GM12878 (cell line): ENCODE measurements at regions not wholly inside any gene's neighbourhood (a gene's known extent, or its start where the extent isn't known, plus 50 kb on each side); places are given as distances from the start of the nearest gene placed in this dataset.

Experiments
- ATAC-seq: fragments of 200-7000 bp; cut with Tn5 transposase; 3 replicates; pipeline ENCODE4 v1.9.1; 2020; ENCODE audit warnings: mild to moderate bottlenecking, moderate library complexity
- BruUV-seq: library from RNA; stranded (reverse); fragments of 400-500 nt; replicated peaks from 2 replicates; lab custom pipeline; 2021; lab: Mats Ljungman, UMichigan
- CTCF ChIA-PET: fragments of 300-600 bp; sonication (Branson Sonifier 250); formaldehyde crosslinking; extraction: SDS; loops from one replicate; lab custom pipeline; 2021; ENCODE audit warnings: inconsistent platforms; lab: Yijun Ruan, JAX
- POLR2A ChIA-PET: fragments of 350-600 bp; formaldehyde crosslinking; extraction: SDS; loops from one replicate; lab custom pipeline; 2021; ENCODE audit warnings: inconsistent platforms; lab: Charles Lee
- RAD21 ChIA-PET: fragments of 300-600 bp; sonication (Branson Sonifier 250); formaldehyde crosslinking; loops from one replicate; lab custom pipeline; 2023; ENCODE audit warnings: antibody characterized with exemption; ENCODE audit not compliant: unreplicated experiment; lab: Charles Lee
- SMC1A ChIA-PET: fragments of 300-600 bp; sonication (Branson Sonifier 250); formaldehyde crosslinking; loops from one replicate; lab custom pipeline; 2023; ENCODE audit not compliant: unreplicated experiment, uncharacterized antibody; lab: Charles Lee
- DNase-seq: peaks from one replicate; pipeline ENCODE4 v3.0.0-alpha.2; 2011; ENCODE audit warnings: low read depth, low spot score
- FAIRE-seq: peaks from 3 replicates; lab custom pipeline; 2011; peaks lifted over from hg19 to GRCh38; lab: Jason Lieb, UNC
- H2AFZ ChIP-seq: 2 replicates; pipeline ENCODE4 v1.6.0; 2011; ENCODE audit warnings: low read depth, low read length, control low read depth; ENCODE audit not compliant: control insufficient read depth
- H3K27ac ChIP-seq: 2 replicates; pipeline ENCODE4 v1.5.1; 2011; ENCODE audit warnings: control low read depth; ENCODE audit not compliant: control insufficient read depth, insufficient read depth
- H3K27me3 ChIP-seq, 2 experiments: replicated peaks in 1 of 2; 2 replicates each; pipeline versions ENCODE4 v1.6.0 to v1.6.1; 2011; ENCODE audit warnings: low read length in 1 of 2; ENCODE audit not compliant: control insufficient read depth in 2 of 2, insufficient read depth in 2 of 2
- H3K36me3 ChIP-seq, 2 experiments: 2 replicates each; pipeline ENCODE4 v1.5.1; 2011; ENCODE audit warnings: low read length in 1 of 2; ENCODE audit not compliant: control insufficient read depth in 2 of 2, insufficient read depth in 2 of 2
- H3K4me1 ChIP-seq: 2 replicates; pipeline ENCODE4 v1.6.1; 2011; ENCODE audit warnings: mild to moderate bottlenecking, low read length, moderate library complexity, mixed read lengths; ENCODE audit not compliant: control insufficient read depth, insufficient read depth
- H3K4me2 ChIP-seq: 2 replicates; pipeline ENCODE4 v1.6.0; 2011; ENCODE audit warnings: control low read depth; ENCODE audit not compliant: control insufficient read depth, insufficient read depth
- H3K4me3 ChIP-seq: fragments of 200-600 bp; sonication (generic); 2 replicates; pipeline ENCODE4 v1.5.1; 2016
- H3K79me2 ChIP-seq: 2 replicates; pipeline ENCODE4 v1.6.0; 2011; ENCODE audit warnings: low read length; ENCODE audit not compliant: control insufficient read depth, insufficient read depth
- H3K9ac ChIP-seq: 2 replicates; pipeline ENCODE4 v1.8.0; 2011; ENCODE audit warnings: low read length, control low read depth, mixed read lengths; ENCODE audit not compliant: control insufficient read depth, insufficient read depth
- H3K9me3 ChIP-seq: replicated peaks from 3 replicates; pipeline ENCODE4 v1.5.1; 2011; ENCODE audit warnings: mild to moderate bottlenecking, low read length; ENCODE audit not compliant: control insufficient read depth, insufficient read depth
- H4K20me1 ChIP-seq: 2 replicates; pipeline ENCODE4 v1.6.0; 2011; ENCODE audit not compliant: control insufficient read depth, insufficient read depth
- DPF2 ChIP-seq: fragments of 450-650 bp; IDR thresholded peaks from 2 replicates; pipeline ENCODE4 v1.6.1; 2017; ENCODE audit warnings: mild to moderate bottlenecking
- SUPT20H ChIP-seq: IDR thresholded peaks from 2 replicates; pipeline ENCODE4 v1.6.1; 2011; ENCODE audit warnings: low read depth, mild to moderate bottlenecking, low read length, moderate library complexity, borderline replicate concordance; ENCODE audit not compliant: control insufficient read depth
- USF1 ChIP-seq: IDR thresholded peaks from 2 replicates; pipeline ENCODE4 v1.6.1; 2011; ENCODE audit warnings: borderline replicate concordance, low read depth, mild to moderate bottlenecking, moderate library complexity, mixed read lengths, low read length; ENCODE audit not compliant: insufficient read depth; ENCODE audit errors: extremely low read length
- in situ Hi-C: fragments of 300-500 bp; cut with MboI; formaldehyde crosslinking; loops from 9 replicates; pipeline ENCODE4 v1.14.3; 2018; ENCODE audit warnings: mixed read lengths
- intact Hi-C: fragments of 100-400 bp; cut with micrococcal nuclease; formaldehyde crosslinking; loops from one replicate; pipeline ENCODE4 v1.14.2; 2022; ENCODE audit not compliant: unreplicated experiment
- TF ChIP-seq, protein P1 (sequence below): fragments of 450-650 bp; IDR thresholded peaks from 2 replicates; pipeline ENCODE4 v1.6.1; 2017; ENCODE audit warnings: low read depth, mild to moderate bottlenecking, moderate library complexity
- TF ChIP-seq, protein P2 (sequence below): IDR thresholded peaks from 2 replicates; pipeline ENCODE4 v1.6.1; 2012; ENCODE audit warnings: mild to moderate bottlenecking, low read depth, low read length
- TF ChIP-seq, protein P3 (sequence below): fragments of 450-650 bp; IDR thresholded peaks from 2 replicates; pipeline ENCODE4 v1.6.1; 2017; ENCODE audit warnings: mild to moderate bottlenecking, moderate library complexity

DNA sequence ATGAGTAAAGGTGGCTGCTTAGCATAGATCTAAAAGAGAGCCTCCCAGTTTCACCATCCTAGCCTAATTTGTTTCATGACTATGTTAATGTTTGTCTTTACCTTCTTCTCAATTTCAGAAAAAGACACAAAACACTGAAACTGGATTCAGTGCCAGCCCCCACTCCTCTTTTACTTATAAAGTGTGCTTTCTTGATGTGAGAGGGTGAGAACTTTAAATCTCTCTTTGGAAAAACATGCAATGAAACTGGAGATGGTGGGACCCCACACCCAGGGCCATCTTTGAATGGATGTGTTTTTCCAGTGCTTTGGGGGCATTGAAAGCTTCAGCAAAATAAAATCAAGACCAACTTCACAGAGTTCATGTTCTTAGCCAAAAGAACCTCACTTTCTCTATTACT is 185.9 kb downstream of the CYRIA start:
- Histone ChIP-seq H3K36me3 (no peaks in the 10 kb centered on the region), H3K27me3 (no peaks in the 10 kb centered on the region; a peak in 1 of 4 replicates), H2AFZ (no peak overlapping the region), H3K9me3 (no peaks in the 10 kb centered on the region)
- POLR2A ChIA-PET, result no interaction called here
- no peak for DNase-seq
- BruUV-seq, result no TSS peak
- CTCF ChIA-PET, result no interaction called here
- RAD21 ChIA-PET, result no interaction called here
- TF ChIP-seq USF1 (no peak), DPF2 (no peak)
- TF ChIP-seq, protein P1, sequence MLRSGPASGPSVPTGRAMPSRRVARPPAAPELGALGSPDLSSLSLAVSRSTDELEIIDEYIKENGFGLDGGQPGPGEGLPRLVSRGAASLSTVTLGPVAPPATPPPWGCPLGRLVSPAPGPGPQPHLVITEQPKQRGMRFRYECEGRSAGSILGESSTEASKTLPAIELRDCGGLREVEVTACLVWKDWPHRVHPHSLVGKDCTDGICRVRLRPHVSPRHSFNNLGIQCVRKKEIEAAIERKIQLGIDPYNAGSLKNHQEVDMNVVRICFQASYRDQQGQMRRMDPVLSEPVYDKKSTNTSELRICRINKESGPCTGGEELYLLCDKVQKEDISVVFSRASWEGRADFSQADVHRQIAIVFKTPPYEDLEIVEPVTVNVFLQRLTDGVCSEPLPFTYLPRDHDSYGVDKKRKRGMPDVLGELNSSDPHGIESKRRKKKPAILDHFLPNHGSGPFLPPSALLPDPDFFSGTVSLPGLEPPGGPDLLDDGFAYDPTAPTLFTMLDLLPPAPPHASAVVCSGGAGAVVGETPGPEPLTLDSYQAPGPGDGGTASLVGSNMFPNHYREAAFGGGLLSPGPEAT, result no peak
- TF ChIP-seq, all 136 proteins: peak for 0
- Histone ChIP-seq H3K27ac (no peak overlapping the region), H3K79me2 (no peaks in the 10 kb centered on the region), H3K4me3 (no peak overlapping the region), H3K4me2 (no peak overlapping the region), H3K9ac (no peak overlapping the region), H3K4me1 (no peaks in the 10 kb centered on the region), H4K20me1 (no peaks in the 10 kb centered on the region)
- in situ Hi-C loops (no loop called here), intact Hi-C loops (no loop called here)
- SMC1A ChIA-PET, result no interaction called here
- FAIRE-seq, result no peak
- ATAC-seq, result no peak

DNA sequence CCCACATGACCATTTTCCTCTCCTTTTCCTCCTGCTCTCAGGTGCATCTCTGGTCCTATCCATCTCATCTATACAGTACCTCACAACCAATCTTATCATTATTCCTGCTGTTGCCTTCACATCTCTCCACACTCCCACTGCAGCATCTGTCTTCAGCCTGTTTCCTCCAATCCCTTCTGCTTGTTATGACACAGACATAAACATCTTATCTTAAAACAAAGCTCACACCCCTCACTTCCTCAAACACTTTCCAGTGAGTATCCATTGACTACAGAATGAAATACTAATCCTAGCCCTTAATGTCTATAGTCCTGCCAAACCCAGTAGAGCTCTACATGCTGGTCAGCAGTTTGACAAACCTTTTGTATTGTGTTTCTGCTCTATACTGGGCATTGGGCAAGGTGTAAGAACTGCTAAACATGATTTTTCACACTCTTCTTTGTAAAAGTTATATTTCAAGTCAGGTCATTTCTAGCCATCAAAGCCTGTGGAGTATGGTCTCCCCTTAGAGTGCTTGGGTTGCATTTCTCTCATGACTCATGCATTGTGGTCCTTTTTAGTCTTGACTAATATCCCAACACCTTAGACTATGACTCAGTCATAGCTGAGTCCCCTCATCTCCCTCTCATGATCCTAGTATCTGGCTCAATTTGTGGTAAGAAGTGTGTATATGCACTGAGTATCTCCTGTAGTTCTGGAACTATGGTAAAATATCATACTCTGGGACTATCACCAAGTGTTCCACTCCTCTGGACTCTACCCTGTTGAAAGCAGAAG is 187.0 kb downstream of the CYRIA start:
- no peak overlapping the region for H3K27ac ChIP-seq
- RAD21 ChIA-PET, result no interaction called here
- CTCF ChIA-PET, result no interaction called here
- SMC1A ChIA-PET, result interaction anchor here (1.2 kb wide), 1 partner anchor 27 kb away, joined by 3 read pairs; no protein-coding TSS in a partner anchor
- FAIRE-seq, result no peak
- H3K36me3 ChIP-seq, result no peaks in the 10 kb centered on the region
- no peak for ATAC-seq
- in situ Hi-C loops, result no loop called here
- no peaks in the 10 kb centered on the region for H4K20me1 ChIP-seq
- no peaks in the 10 kb centered on the region for H3K9me3 ChIP-seq
- H2AFZ ChIP-seq, result no peak overlapping the region
- no peaks in the 10 kb centered on the region for H3K4me1 ChIP-seq
- H3K4me2 ChIP-seq, result no peak overlapping the region
- no peaks in the 10 kb centered on the region for H3K79me2 ChIP-seq
- no peak overlapping the region for H3K4me3 ChIP-seq
- BruUV-seq, result no TSS peak
- no peak overlapping the region for H3K9ac ChIP-seq
- DNase-seq, result no peak
- no peaks in the 10 kb centered on the region; a peak in 1 of 4 replicates for H3K27me3 ChIP-seq
- POLR2A ChIA-PET, result no interaction called here
- intact Hi-C loops, result no loop called here
- TF ChIP-seq, protein P2, sequence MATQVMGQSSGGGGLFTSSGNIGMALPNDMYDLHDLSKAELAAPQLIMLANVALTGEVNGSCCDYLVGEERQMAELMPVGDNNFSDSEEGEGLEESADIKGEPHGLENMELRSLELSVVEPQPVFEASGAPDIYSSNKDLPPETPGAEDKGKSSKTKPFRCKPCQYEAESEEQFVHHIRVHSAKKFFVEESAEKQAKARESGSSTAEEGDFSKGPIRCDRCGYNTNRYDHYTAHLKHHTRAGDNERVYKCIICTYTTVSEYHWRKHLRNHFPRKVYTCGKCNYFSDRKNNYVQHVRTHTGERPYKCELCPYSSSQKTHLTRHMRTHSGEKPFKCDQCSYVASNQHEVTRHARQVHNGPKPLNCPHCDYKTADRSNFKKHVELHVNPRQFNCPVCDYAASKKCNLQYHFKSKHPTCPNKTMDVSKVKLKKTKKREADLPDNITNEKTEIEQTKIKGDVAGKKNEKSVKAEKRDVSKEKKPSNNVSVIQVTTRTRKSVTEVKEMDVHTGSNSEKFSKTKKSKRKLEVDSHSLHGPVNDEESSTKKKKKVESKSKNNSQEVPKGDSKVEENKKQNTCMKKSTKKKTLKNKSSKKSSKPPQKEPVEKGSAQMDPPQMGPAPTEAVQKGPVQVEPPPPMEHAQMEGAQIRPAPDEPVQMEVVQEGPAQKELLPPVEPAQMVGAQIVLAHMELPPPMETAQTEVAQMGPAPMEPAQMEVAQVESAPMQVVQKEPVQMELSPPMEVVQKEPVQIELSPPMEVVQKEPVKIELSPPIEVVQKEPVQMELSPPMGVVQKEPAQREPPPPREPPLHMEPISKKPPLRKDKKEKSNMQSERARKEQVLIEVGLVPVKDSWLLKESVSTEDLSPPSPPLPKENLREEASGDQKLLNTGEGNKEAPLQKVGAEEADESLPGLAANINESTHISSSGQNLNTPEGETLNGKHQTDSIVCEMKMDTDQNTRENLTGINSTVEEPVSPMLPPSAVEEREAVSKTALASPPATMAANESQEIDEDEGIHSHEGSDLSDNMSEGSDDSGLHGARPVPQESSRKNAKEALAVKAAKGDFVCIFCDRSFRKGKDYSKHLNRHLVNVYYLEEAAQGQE, result no peak
- TF ChIP-seq, protein P3, sequence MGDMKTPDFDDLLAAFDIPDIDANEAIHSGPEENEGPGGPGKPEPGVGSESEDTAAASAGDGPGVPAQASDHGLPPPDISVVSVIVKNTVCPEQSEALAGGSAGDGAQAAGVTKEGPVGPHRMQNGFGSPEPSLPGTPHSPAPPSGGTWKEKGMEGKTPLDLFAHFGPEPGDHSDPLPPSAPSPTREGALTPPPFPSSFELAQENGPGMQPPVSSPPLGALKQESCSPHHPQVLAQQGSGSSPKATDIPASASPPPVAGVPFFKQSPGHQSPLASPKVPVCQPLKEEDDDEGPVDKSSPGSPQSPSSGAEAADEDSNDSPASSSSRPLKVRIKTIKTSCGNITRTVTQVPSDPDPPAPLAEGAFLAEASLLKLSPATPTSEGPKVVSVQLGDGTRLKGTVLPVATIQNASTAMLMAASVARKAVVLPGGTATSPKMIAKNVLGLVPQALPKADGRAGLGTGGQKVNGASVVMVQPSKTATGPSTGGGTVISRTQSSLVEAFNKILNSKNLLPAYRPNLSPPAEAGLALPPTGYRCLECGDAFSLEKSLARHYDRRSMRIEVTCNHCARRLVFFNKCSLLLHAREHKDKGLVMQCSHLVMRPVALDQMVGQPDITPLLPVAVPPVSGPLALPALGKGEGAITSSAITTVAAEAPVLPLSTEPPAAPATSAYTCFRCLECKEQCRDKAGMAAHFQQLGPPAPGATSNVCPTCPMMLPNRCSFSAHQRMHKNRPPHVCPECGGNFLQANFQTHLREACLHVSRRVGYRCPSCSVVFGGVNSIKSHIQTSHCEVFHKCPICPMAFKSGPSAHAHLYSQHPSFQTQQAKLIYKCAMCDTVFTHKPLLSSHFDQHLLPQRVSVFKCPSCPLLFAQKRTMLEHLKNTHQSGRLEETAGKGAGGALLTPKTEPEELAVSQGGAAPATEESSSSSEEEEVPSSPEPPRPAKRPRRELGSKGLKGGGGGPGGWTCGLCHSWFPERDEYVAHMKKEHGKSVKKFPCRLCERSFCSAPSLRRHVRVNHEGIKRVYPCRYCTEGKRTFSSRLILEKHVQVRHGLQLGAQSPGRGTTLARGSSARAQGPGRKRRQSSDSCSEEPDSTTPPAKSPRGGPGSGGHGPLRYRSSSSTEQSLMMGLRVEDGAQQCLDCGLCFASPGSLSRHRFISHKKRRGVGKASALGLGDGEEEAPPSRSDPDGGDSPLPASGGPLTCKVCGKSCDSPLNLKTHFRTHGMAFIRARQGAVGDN, result no peak
- TF ChIP-seq SUPT20H, result no peak
